Mammary epithelial cell (primary cell): ENCODE measurements at regions not wholly inside any gene's neighbourhood (a gene's known extent, or its start where the extent isn't known, plus 50 kb on each side); places are given as distances from the start of the nearest gene placed in this dataset.

Experiments used
- EZH2 ChIP-seq: IDR thresholded peaks from 2 replicates; pipeline ENCODE4 v1.6.1; 2012; ENCODE audit warnings: low read length, inconsistent platforms, borderline replicate concordance
- TF ChIP-seq, protein P1 (sequence below), 2 donors: IDR thresholded peaks in 1 of 2; conservative IDR thresholded peaks in 1 of 2; 2 replicates each; pipeline ENCODE4 v1.5.1; 2011 to 2012; ENCODE audit warnings: inconsistent platforms in 2 of 2, low read length in 2 of 2, mild to moderate bottlenecking in 2 of 2, control low read depth in 1 of 2, low read depth in 1 of 2; ENCODE audit not compliant: insufficient read depth in 1 of 2; ENCODE audit errors: extremely low read depth in 1 of 2

DNA sequence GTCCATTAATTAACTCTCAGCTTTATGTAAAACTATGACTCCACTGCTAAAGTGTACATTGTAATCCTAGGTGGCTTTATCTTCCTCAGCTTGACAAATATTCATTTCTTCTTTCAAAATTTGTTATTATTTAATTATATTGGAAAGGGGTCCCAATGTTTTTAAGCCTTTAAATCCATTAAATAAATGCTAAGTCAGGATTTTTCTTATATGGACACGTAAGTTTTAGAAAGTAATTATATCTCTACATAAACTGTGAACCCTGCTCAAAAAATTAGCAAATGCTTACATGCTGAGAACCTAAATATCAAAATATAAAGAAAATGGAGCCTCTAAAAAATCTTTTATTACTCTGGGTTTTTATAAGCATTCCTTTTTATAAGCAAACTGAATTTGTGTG is 78.2 kb upstream of the MIR17HG start:
- TF ChIP-seq, protein P1, sequence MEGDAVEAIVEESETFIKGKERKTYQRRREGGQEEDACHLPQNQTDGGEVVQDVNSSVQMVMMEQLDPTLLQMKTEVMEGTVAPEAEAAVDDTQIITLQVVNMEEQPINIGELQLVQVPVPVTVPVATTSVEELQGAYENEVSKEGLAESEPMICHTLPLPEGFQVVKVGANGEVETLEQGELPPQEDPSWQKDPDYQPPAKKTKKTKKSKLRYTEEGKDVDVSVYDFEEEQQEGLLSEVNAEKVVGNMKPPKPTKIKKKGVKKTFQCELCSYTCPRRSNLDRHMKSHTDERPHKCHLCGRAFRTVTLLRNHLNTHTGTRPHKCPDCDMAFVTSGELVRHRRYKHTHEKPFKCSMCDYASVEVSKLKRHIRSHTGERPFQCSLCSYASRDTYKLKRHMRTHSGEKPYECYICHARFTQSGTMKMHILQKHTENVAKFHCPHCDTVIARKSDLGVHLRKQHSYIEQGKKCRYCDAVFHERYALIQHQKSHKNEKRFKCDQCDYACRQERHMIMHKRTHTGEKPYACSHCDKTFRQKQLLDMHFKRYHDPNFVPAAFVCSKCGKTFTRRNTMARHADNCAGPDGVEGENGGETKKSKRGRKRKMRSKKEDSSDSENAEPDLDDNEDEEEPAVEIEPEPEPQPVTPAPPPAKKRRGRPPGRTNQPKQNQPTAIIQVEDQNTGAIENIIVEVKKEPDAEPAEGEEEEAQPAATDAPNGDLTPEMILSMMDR (conservative IDR thresholded peaks at IDR 0.05 in 1 of 2, IDR thresholded peaks at IDR 0.05 in 1 of 2; ENCODE audit: extremely low read depth in 1 of 2, insufficient read depth in 1 of 2, low read depth in 1 of 2, low read length in 2 of 2), result no peak
- TF ChIP-seq EZH2, result no peak
